Left lung (tissue), 4 donors: ENCODE measurements at regions not wholly inside any gene's neighbourhood (a gene's known extent, or its start where the extent isn't known, plus 50 kb on each side); places are given as distances from the start of the nearest gene placed in this dataset.
A peak's percentile ranks its signal among the peaks of the same experiment; 100 is the strongest.

Experiments used
- ATAC-seq: fragments of 200-7000 bp; cut with Tn5 transposase; one replicate; pipeline ENCODE4 v1.9.1; 2020; ENCODE audit warnings: moderate library complexity
- DNase-seq, 4 donors: peaks; one replicate each; pipeline ENCODE4 v3.0.0-alpha.2; 2013 to 2020
- H3K27ac ChIP-seq, 2 donors: fragments of 200-600 bp; sonication (generic) in 1 of 2; one replicate each; pipeline versions ENCODE4 v1.5.0 to v1.8.0; 2020 to 2021
- H3K27me3 ChIP-seq, 2 donors: fragments of 200-600 bp; sonication (generic) in 1 of 2; one replicate each; pipeline versions ENCODE4 v1.5.0 to v1.8.0; 2020 to 2021
- H3K36me3 ChIP-seq, 2 donors: fragments of 200-600 bp; sonication (generic) in 1 of 2; one replicate each; pipeline versions ENCODE4 v1.5.0 to v1.8.0; 2020 to 2021
- H3K4me1 ChIP-seq, 2 donors: fragments of 200-600 bp; one replicate each; pipeline ENCODE4 v1.8.0; 2021
- H3K4me3 ChIP-seq, 2 donors: fragments of 200-600 bp; sonication (generic) in 1 of 2; one replicate each; pipeline versions ENCODE4 v1.5.0 to v1.8.0; 2020 to 2021; ENCODE audit warnings: mild to moderate bottlenecking in 1 of 2
- H3K9me3 ChIP-seq, 2 donors: fragments of 200-600 bp; sonication (generic) in 1 of 2; one replicate each; pipeline versions ENCODE4 v1.5.0 to v1.8.0; 2020 to 2021
- CTCF ChIP-seq, 2 donors: fragments of 200-600 bp; sonication (generic) in 1 of 2; IDR thresholded peaks; one replicate each; pipeline versions ENCODE4 v1.5.0 to v1.8.0; 2021; ENCODE audit warnings: antibody characterized with exemption in 2 of 2
- intact Hi-C, 2 donors: fragments of 100-400 bp; cut with DNase I; formaldehyde crosslinking; loops; one replicate each; pipeline versions ENCODE4 v1.11.2 to v1.14.2; 2022
- donor health status: DM: no; HTN: yes; CAD: no.
- donor health status: DM: no; HTN: no; CAD: no.

- Histone ChIP-seq H3K27ac (no peak overlapping the region), H3K4me3 (no peak overlapping the region), H3K27me3 (no peaks in the 10 kb centered on the region), H3K9me3 (no peaks in the 10 kb centered on the region), H3K4me1 (peaks cover 0 to 5% of the 10 kb centered on the region in 2 donors), H3K36me3 (no peaks in the 10 kb centered on the region)
- DNase-seq (peak in 1 of 4 donors; percentile 39), ATAC-seq (no peak)
- TF ChIP-seq CTCF (IDR thresholded peaks at IDR 0.05) = no peak
- intact Hi-C loops = no loop called here
Observed at GRCh38 chr5:143657647-143658285, 154.2 kb upstream of the HMHB1 start.

- H3K27me3 ChIP-seq = no peaks in the 10 kb centered on the region
- H3K27ac ChIP-seq = no peak overlapping the region
- intact Hi-C loops = no loop called here
- H3K4me1 ChIP-seq = peaks cover 0 to 5% of the 10 kb centered on the region in 2 donors
- no peak for ATAC-seq
- no peak overlapping the region for H3K4me3 ChIP-seq
- no peaks in the 10 kb centered on the region for H3K36me3 ChIP-seq
- no peak for TF ChIP-seq CTCF (IDR thresholded peaks at IDR 0.05)
- H3K9me3 ChIP-seq = no peaks in the 10 kb centered on the region
- no peak for DNase-seq
Observed at GRCh38 chr5:143653766-143654282, 158.1 kb upstream of the HMHB1 start.

GRCh38 chr5:143653256-143653655 lies 158.7 kb upstream of the HMHB1 start:
- intact Hi-C loops = no loop called here
- no peak for TF ChIP-seq CTCF (IDR thresholded peaks at IDR 0.05)
- ATAC-seq (no peak), DNase-seq (no peak)
- Histone ChIP-seq H3K27ac (no peak overlapping the region), H3K36me3 (no peaks in the 10 kb centered on the region), H3K4me3 (no peak overlapping the region), H3K9me3 (no peaks in the 10 kb centered on the region), H3K4me1 (peaks cover 0 to 5% of the 10 kb centered on the region in 2 donors), H3K27me3 (no peaks in the 10 kb centered on the region)

- TF ChIP-seq CTCF (IDR thresholded peaks at IDR 0.05) = no peak
- ATAC-seq (no peak), DNase-seq (no peak)
- intact Hi-C loops = no loop called here
- Histone ChIP-seq H3K4me1 (no peaks in the 10 kb centered on the region), H3K9me3 (no peaks in the 10 kb centered on the region), H3K27ac (no peak overlapping the region), H3K36me3 (no peaks in the 10 kb centered on the region), H3K27me3 (no peaks in the 10 kb centered on the region), H3K4me3 (no peak overlapping the region)
Observed at GRCh38 chr5:143652108-143652700, 159.8 kb upstream of the HMHB1 start.

- Histone ChIP-seq H3K4me3 (no peak overlapping the region), H3K9me3 (no peaks in the 10 kb centered on the region), H3K36me3 (no peaks in the 10 kb centered on the region), H3K27ac (no peak overlapping the region), H3K27me3 (no peaks in the 10 kb centered on the region), H3K4me1 (no peaks in the 10 kb centered on the region)
- DNase-seq = no peak
- intact Hi-C loops = no loop called here
- no peak for ATAC-seq
- no peak for TF ChIP-seq CTCF (IDR thresholded peaks at IDR 0.05)
Observed at GRCh38 chr5:143649937-143650621, 161.9 kb upstream of the HMHB1 start.
